Astrocyte of the spinal cord (primary cell): ENCODE measurements at regions not wholly inside any gene's neighbourhood (a gene's known extent, or its start where the extent isn't known, plus 50 kb on each side); places are given as distances from the start of the nearest gene placed in this dataset.

Experiments used
- DNase-seq: peaks from one replicate; pipeline ENCODE4 v3.0.0; 2011; ENCODE audit warnings: low read depth, low spot score
- H3K4me3 ChIP-seq: 2 replicates; pipeline ENCODE4 v1.5.1; 2011; ENCODE audit warnings: low read depth, mild to moderate bottlenecking, low read length, moderate library complexity
- in situ Hi-C: cut with HindIII; loops from 2 replicates; pipeline ENCODE4 v1.10.0; 2017; ENCODE audit warnings: low sequenced_read_pairs
- TF ChIP-seq, protein P1 (sequence below): IDR thresholded peaks from 2 replicates; pipeline ENCODE4 v1.5.1; 2012; ENCODE audit warnings: low read depth, mild to moderate bottlenecking, low read length, inconsistent platforms

DNA sequence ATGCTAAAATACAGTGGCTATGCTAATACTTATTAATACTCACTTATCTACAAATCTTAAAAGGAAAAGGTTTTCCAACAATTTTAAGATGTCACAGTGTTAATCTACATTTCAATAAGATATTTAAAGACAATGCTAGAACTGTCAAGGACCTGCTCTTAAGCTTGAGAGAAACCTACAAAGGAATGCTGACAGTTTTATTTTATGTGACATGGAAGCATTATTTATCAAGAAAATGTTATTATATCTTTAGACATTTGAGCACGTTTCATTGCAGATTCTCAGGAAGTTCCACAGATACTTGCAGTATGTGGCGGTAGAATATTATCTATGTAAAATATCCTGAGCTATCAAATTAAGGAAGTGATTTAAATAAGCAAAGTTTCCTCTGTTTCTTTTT lies 1255.7 kb upstream of the ZEB2 start:
- no peak for DNase-seq
- in situ Hi-C loops = no loop called here
- no peak overlapping the region for H3K4me3 ChIP-seq
- TF ChIP-seq, protein P1, sequence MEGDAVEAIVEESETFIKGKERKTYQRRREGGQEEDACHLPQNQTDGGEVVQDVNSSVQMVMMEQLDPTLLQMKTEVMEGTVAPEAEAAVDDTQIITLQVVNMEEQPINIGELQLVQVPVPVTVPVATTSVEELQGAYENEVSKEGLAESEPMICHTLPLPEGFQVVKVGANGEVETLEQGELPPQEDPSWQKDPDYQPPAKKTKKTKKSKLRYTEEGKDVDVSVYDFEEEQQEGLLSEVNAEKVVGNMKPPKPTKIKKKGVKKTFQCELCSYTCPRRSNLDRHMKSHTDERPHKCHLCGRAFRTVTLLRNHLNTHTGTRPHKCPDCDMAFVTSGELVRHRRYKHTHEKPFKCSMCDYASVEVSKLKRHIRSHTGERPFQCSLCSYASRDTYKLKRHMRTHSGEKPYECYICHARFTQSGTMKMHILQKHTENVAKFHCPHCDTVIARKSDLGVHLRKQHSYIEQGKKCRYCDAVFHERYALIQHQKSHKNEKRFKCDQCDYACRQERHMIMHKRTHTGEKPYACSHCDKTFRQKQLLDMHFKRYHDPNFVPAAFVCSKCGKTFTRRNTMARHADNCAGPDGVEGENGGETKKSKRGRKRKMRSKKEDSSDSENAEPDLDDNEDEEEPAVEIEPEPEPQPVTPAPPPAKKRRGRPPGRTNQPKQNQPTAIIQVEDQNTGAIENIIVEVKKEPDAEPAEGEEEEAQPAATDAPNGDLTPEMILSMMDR = no peak

DNA sequence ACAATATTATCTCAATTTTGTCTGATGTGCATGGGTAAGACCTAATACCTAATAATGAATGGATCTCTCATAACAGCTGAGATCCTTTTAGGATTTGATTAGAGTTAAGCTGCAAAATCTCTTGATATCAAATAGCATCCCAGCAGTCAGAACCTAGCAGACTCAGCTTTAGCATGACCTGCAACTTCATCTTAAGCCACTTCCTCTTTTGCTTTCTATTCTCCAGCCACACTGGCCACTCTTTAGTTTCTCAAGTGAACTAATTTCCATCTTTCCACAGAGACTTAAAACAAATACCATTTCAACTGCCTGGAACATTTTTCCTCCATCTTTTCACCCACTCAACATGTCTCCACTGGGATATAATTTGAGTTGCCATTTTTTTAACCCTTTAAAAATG lies 1251.6 kb upstream of the ZEB2 start:
- DNase-seq = no peak
- in situ Hi-C loops = no loop called here
- no peak overlapping the region for H3K4me3 ChIP-seq
- TF ChIP-seq, protein P1 = no peak

DNA sequence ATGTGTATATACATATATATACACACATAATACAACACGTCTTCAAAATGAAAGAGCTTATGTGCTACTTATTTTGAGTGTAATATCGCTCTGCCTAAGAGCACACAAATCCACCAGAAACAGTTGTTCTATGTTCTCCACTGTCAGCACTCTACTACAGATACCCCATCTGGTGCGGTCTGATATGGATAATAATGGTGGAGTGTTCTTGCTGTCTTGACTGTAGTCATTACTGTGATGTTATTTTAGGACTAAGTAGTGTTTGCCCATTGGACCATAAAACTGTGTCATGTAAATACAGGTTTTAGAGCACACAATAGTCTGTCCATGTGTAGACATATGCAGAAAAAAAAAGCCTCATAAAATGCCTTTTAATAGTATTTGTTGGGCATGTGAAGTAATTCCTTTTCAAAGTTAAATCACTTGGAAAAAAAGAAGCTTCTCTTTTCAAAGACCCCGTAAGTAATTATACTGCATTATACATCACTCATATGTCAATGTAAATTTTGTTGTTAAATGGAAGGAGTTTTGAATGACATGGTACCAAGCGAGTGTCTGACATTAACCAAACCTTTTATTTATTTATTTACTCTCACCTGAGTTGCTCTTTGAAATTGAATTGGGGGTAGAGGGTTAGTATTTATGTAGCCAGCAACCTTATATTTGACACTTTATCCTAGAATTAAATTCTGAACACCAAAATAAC lies 1249.2 kb upstream of the ZEB2 start:
- H3K4me3 ChIP-seq = no peak overlapping the region
- in situ Hi-C loops = no loop called here
- DNase-seq = no peak
- TF ChIP-seq, protein P1 = no peak

DNA sequence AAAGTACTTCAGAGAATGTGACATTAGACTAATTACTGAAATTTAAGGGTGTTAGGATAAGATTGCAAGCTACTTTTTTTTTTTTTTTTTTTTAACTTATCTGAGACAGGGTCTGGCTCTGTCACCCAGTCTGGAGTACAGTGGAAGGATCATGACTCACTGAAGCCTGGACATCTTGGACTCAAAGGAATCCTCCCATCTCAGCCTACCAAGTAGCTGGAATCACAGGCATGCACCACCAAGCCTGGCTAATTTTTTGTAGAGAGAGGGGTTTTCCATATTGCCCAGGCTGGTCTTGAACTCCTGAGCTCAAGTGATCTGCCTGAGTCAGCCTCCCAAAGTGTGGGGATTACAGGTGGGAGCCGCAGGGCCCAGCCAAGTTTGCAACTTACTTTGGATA lies 1246.0 kb upstream of the ZEB2 start:
- no peak overlapping the region for H3K4me3 ChIP-seq
- in situ Hi-C loops = no loop called here
- TF ChIP-seq, protein P1 = no peak
- no peak for DNase-seq

DNA sequence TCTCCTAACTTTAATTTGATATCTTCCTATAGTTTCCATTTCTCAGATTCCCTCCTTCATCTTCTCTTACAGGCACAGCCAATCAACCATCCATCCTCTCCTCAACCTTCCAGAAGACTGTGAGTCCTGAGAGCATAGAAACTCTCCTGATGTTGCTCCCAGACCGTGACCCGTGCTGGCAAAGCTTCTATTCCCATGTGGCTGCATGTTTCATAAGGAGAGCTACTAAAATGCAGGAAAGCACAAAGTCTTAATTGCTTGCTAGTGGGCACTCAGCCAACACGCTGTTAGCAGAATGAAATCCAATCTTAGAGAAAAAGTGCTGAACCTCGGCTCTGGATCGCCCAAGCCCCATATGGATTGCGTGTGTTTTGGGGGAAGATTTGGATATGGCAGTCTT lies 1244.7 kb upstream of the ZEB2 start:
- no peak overlapping the region for H3K4me3 ChIP-seq
- TF ChIP-seq, protein P1 = no peak
- DNase-seq = peak; percentile 10
- in situ Hi-C loops = no loop called here

DNA sequence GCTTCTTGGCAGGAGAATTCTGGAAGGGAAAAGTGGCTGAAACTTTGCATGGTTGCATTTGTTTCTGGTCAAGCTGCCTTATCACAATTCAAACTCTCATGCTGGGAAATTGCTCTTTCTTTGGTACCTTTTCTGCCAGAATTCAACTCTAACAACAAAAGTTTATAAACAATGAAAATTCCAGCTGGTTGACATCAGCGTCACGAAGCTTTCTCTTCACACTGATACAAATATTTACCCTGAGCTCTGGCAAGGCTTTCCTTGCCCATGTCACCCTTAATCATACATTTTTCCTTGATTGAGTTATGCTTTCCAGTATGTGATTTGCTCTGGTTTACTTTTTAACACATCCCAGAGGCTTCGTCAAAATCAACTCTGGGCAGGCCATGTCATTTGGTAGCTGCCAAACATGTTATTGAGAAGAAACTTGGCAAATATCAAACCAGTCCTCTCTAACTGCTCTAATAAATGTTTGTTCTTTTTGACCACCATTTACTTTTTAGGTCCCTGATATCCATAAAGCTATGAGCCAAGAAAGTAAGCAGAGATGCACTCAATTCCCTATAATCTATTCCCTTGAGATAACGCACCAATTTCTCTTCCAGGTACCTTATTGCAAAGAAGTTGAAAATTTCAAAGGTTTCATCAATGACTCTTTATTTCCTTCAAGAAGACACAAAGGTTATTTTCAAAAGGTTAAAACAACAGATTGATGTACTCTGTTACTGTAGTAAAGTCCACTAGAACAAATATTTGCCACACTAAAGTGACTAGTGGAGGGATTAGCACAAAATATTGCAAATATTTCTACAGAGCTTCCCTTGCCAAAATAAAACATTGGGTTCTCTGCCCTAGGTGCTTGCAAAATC lies 1241.1 kb upstream of the ZEB2 start:
- TF ChIP-seq, protein P1 = no peak
- DNase-seq = peak; percentile 72
- no peak overlapping the region for H3K4me3 ChIP-seq
- in situ Hi-C loops = no loop called here
